ENCODE measurements at regions not wholly inside any gene's neighbourhood (a gene's known extent, or its start where the extent isn't known, plus 50 kb on each side); places are given as distances from the start of the nearest gene placed in this dataset.

GRCh38 chr11:70738661-70739060 is 340.3 kb downstream of the CTTN start:
- no peak overlapping the region for H3K4me3 ChIP-seq (ENCODE audit: low read depth in 1 of 3, low read length in 3 of 3)
- no peaks in the 10 kb centered on the region for H3K27me3 ChIP-seq (ENCODE audit: control insufficient read depth in 4 of 4, insufficient read depth in 4 of 4, low read length in 3 of 4)
- no peak overlapping the region for H3K9ac ChIP-seq (ENCODE audit: low read depth in 1 of 2, low read length in 2 of 2)
- no peaks in the 10 kb centered on the region for H3K4me1 ChIP-seq (ENCODE audit: control insufficient read depth in 4 of 4, insufficient read depth in 4 of 4, low read length in 3 of 4)
- H3K27ac ChIP-seq (ENCODE audit: low read depth in 1 of 2, low read length in 2 of 2): no peak overlapping the region
- DNase-seq (ENCODE audit: low spot score): no peak
- 96% methylated on average over 12 of the region's 12 CpGs for WGBS
- TF ChIP-seq NR2F2 (IDR thresholded peaks at IDR 0.05) (no peak), SP1 (IDR thresholded peaks at IDR 0.05) (no peak), JUND (IDR thresholded peaks at IDR 0.05) (no peak), RAD21 (IDR thresholded peaks at IDR 0.05) (no peak), YY1 (IDR thresholded peaks at IDR 0.05) (no peak), GABPA (IDR thresholded peaks at IDR 0.05 in 1 of 2, conservative IDR thresholded peaks at IDR 0.05 in 1 of 2) (no peak), FOXA2 (IDR thresholded peaks at IDR 0.05) (no peak)
- TF ChIP-seq, protein P1, sequence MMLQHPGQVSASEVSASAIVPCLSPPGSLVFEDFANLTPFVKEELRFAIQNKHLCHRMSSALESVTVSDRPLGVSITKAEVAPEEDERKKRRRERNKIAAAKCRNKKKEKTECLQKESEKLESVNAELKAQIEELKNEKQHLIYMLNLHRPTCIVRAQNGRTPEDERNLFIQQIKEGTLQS (IDR thresholded peaks at IDR 0.05): no peak
- TF ChIP-seq, protein P2, sequence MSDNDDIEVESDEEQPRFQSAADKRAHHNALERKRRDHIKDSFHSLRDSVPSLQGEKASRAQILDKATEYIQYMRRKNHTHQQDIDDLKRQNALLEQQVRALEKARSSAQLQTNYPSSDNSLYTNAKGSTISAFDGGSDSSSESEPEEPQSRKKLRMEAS (IDR thresholded peaks at IDR 0.05): no peak
- TF ChIP-seq, protein P3, sequence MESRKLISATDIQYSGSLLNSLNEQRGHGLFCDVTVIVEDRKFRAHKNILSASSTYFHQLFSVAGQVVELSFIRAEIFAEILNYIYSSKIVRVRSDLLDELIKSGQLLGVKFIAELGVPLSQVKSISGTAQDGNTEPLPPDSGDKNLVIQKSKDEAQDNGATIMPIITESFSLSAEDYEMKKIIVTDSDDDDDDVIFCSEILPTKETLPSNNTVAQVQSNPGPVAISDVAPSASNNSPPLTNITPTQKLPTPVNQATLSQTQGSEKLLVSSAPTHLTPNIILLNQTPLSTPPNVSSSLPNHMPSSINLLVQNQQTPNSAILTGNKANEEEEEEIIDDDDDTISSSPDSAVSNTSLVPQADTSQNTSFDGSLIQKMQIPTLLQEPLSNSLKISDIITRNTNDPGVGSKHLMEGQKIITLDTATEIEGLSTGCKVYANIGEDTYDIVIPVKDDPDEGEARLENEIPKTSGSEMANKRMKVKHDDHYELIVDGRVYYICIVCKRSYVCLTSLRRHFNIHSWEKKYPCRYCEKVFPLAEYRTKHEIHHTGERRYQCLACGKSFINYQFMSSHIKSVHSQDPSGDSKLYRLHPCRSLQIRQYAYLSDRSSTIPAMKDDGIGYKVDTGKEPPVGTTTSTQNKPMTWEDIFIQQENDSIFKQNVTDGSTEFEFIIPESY (IDR thresholded peaks at IDR 0.05): no peak
- TF ChIP-seq, protein P4, sequence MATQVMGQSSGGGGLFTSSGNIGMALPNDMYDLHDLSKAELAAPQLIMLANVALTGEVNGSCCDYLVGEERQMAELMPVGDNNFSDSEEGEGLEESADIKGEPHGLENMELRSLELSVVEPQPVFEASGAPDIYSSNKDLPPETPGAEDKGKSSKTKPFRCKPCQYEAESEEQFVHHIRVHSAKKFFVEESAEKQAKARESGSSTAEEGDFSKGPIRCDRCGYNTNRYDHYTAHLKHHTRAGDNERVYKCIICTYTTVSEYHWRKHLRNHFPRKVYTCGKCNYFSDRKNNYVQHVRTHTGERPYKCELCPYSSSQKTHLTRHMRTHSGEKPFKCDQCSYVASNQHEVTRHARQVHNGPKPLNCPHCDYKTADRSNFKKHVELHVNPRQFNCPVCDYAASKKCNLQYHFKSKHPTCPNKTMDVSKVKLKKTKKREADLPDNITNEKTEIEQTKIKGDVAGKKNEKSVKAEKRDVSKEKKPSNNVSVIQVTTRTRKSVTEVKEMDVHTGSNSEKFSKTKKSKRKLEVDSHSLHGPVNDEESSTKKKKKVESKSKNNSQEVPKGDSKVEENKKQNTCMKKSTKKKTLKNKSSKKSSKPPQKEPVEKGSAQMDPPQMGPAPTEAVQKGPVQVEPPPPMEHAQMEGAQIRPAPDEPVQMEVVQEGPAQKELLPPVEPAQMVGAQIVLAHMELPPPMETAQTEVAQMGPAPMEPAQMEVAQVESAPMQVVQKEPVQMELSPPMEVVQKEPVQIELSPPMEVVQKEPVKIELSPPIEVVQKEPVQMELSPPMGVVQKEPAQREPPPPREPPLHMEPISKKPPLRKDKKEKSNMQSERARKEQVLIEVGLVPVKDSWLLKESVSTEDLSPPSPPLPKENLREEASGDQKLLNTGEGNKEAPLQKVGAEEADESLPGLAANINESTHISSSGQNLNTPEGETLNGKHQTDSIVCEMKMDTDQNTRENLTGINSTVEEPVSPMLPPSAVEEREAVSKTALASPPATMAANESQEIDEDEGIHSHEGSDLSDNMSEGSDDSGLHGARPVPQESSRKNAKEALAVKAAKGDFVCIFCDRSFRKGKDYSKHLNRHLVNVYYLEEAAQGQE (IDR thresholded peaks at IDR 0.05): no peak
- H3K36me3 ChIP-seq (ENCODE audit: control insufficient read depth in 4 of 4, insufficient read depth in 3 of 4, low read depth in 1 of 4, low read length in 3 of 4): no peaks in the 10 kb centered on the region
- H3K9me3 ChIP-seq (ENCODE audit: control insufficient read depth in 4 of 4, low read length in 3 of 4): no peaks in the 10 kb centered on the region

GRCh38 chr11:70739091-70739490 is 340.8 kb downstream of the CTTN start:
- 97% methylated on average over 8 of the region's 8 CpGs for WGBS
- DNase-seq (ENCODE audit: low spot score): no peak

More at GRCh38 chr11:70739091-70739490, 340.8 kb downstream of the CTTN start:
- Histone ChIP-seq H3K9me3 (ENCODE audit: control insufficient read depth in 4 of 4, low read length in 3 of 4) (no peaks in the 10 kb centered on the region), H3K27ac (ENCODE audit: low read depth in 1 of 2, low read length in 2 of 2) (no peak overlapping the region), H3K36me3 (ENCODE audit: control insufficient read depth in 4 of 4, insufficient read depth in 3 of 4, low read depth in 1 of 4, low read length in 3 of 4) (no peaks in the 10 kb centered on the region), H3K4me1 (ENCODE audit: control insufficient read depth in 4 of 4, insufficient read depth in 4 of 4, low read length in 3 of 4) (no peaks in the 10 kb centered on the region), H3K9ac (ENCODE audit: low read depth in 1 of 2, low read length in 2 of 2) (no peak overlapping the region), H3K4me3 (ENCODE audit: low read depth in 1 of 3, low read length in 3 of 3) (no peak overlapping the region), H3K27me3 (ENCODE audit: control insufficient read depth in 4 of 4, insufficient read depth in 4 of 4, low read length in 3 of 4) (no peaks in the 10 kb centered on the region)
- TF ChIP-seq HNF4A (conservative IDR thresholded peaks at IDR 0.05) (no peak), RXRA (IDR thresholded peaks at IDR 0.05) (no peak), NR2F2 (IDR thresholded peaks at IDR 0.05) (no peak), SP1 (IDR thresholded peaks at IDR 0.05) (no peak), YY1 (IDR thresholded peaks at IDR 0.05) (no peak), FOXA2 (IDR thresholded peaks at IDR 0.05) (no peak), EGR1 (IDR thresholded peaks at IDR 0.05; ENCODE audit: low read depth in 2 of 2) (no peak), RAD21 (IDR thresholded peaks at IDR 0.05) (no peak), JUND (IDR thresholded peaks at IDR 0.05) (no peak), FOXA1 (IDR thresholded peaks at IDR 0.05) (no peak), HNF4G (IDR thresholded peaks at IDR 0.05) (no peak), GABPA (IDR thresholded peaks at IDR 0.05 in 1 of 2, conservative IDR thresholded peaks at IDR 0.05 in 1 of 2) (no peak)
- TF ChIP-seq, protein P2 (IDR thresholded peaks at IDR 0.05): no peak
- TF ChIP-seq, protein P4 (IDR thresholded peaks at IDR 0.05): no peak
- TF ChIP-seq, protein P5, sequence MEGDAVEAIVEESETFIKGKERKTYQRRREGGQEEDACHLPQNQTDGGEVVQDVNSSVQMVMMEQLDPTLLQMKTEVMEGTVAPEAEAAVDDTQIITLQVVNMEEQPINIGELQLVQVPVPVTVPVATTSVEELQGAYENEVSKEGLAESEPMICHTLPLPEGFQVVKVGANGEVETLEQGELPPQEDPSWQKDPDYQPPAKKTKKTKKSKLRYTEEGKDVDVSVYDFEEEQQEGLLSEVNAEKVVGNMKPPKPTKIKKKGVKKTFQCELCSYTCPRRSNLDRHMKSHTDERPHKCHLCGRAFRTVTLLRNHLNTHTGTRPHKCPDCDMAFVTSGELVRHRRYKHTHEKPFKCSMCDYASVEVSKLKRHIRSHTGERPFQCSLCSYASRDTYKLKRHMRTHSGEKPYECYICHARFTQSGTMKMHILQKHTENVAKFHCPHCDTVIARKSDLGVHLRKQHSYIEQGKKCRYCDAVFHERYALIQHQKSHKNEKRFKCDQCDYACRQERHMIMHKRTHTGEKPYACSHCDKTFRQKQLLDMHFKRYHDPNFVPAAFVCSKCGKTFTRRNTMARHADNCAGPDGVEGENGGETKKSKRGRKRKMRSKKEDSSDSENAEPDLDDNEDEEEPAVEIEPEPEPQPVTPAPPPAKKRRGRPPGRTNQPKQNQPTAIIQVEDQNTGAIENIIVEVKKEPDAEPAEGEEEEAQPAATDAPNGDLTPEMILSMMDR (IDR thresholded peaks at IDR 0.05; ENCODE audit: low read depth, low read length, missing input control): no peak
- TF ChIP-seq, protein P1 (IDR thresholded peaks at IDR 0.05): no peak
- TF ChIP-seq, protein P3 (IDR thresholded peaks at IDR 0.05): no peak

Measured in liver (tissue), 8 donors.